ENCODE measurements at regions not wholly inside any gene's neighbourhood (a gene's known extent, or its start where the extent isn't known, plus 50 kb on each side); places are given as distances from the start of the nearest gene placed in this dataset.

DNA sequence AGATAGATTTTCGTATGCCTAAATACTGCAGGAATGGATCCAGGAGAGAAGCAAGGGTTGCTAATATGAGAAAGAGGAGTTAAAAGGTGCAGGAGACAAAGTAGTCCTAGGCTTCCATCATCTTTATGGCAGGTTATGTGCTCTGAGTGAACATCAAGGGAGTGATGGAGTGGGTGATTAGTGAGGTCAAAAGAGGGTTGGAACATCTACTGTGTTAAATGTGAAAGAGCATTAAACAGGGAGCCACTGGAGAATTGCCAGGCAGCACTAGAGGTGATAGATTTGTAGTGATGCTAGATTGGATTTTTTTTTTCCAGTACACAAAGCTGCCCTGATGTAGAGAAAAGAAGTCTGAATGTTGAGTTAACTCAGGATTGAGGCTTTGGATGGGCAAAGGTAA lies 199.3 kb downstream of the NMUR2 start:
- TF ChIP-seq, protein P1, sequence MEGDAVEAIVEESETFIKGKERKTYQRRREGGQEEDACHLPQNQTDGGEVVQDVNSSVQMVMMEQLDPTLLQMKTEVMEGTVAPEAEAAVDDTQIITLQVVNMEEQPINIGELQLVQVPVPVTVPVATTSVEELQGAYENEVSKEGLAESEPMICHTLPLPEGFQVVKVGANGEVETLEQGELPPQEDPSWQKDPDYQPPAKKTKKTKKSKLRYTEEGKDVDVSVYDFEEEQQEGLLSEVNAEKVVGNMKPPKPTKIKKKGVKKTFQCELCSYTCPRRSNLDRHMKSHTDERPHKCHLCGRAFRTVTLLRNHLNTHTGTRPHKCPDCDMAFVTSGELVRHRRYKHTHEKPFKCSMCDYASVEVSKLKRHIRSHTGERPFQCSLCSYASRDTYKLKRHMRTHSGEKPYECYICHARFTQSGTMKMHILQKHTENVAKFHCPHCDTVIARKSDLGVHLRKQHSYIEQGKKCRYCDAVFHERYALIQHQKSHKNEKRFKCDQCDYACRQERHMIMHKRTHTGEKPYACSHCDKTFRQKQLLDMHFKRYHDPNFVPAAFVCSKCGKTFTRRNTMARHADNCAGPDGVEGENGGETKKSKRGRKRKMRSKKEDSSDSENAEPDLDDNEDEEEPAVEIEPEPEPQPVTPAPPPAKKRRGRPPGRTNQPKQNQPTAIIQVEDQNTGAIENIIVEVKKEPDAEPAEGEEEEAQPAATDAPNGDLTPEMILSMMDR (IDR thresholded peaks at IDR 0.05; ENCODE audit: extremely low read depth, insufficient read depth, missing control alignments): no peak
- in situ Hi-C loops (cut with MboI; ENCODE audit: low pct_unique_long_range_greater_than_20kb, low sequenced_read_pairs, unreplicated experiment): no loop called here
- DNase-seq (ENCODE audit: low spot score): no peak

GRCh38 chr5:152202321-152202720 lies 202.8 kb downstream of the NMUR2 start:
- in situ Hi-C loops (cut with MboI; ENCODE audit: low pct_unique_long_range_greater_than_20kb, low sequenced_read_pairs, unreplicated experiment): no loop called here
- no peak for DNase-seq (ENCODE audit: low spot score)
- TF ChIP-seq, protein P1 (IDR thresholded peaks at IDR 0.05; ENCODE audit: extremely low read depth, insufficient read depth, missing control alignments): no peak

DNA sequence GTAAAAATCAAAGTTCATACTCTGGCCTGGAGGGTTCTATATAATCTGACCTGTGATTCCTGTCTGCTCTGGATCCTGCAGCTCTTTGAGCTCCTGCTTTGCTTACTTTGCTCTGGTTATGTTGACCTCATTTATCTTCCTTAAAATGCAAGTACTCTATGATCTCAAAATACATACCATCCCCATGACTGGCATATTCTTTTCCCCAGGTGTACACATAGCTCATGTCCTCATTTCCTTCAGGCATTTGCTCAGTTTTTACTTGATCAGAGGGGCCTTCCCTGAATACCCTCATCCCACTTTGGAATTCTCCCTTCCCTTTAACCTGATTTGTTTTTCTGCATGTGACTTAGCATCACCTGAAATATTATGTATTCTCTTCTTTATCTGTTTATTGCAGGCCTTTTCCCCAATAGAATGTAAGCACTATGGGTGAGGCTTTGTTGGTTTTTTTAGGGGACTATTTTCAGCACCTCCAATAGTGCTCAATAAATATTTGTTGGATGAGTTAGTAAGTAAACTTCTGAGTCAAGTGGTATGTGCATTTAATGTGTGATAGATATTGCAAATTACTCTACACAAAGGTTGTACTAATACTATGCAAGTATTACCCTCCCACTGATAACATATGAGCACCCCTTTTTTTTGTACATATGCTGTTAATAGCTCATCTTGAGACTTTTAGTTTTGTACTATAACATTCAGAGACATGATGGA lies 211.5 kb downstream of the NMUR2 start:
- TF ChIP-seq, protein P1 (IDR thresholded peaks at IDR 0.05; ENCODE audit: extremely low read depth, insufficient read depth, missing control alignments): no peak
- no peak for DNase-seq (ENCODE audit: low spot score)
- in situ Hi-C loops (cut with MboI; ENCODE audit: low pct_unique_long_range_greater_than_20kb, low sequenced_read_pairs, unreplicated experiment): no loop called here

- no peak for DNase-seq (ENCODE audit: low spot score)
- TF ChIP-seq, protein P1 (IDR thresholded peaks at IDR 0.05; ENCODE audit: extremely low read depth, insufficient read depth, missing control alignments): no peak
- in situ Hi-C loops (cut with MboI; ENCODE audit: low pct_unique_long_range_greater_than_20kb, low sequenced_read_pairs, unreplicated experiment): no loop called here
Measured at GRCh38 chr5:152188251-152188650, 216.8 kb downstream of the NMUR2 start.

- no peak for DNase-seq (ENCODE audit: low spot score)
- TF ChIP-seq, protein P1 (IDR thresholded peaks at IDR 0.05; ENCODE audit: extremely low read depth, insufficient read depth, missing control alignments): no peak
- in situ Hi-C loops (cut with MboI; ENCODE audit: low pct_unique_long_range_greater_than_20kb, low sequenced_read_pairs, unreplicated experiment): no loop called here
Measured at GRCh38 chr5:152187668-152188067, 217.4 kb downstream of the NMUR2 start.

GRCh38 chr5:152185547-152186245 lies 219.4 kb downstream of the NMUR2 start:
- no peak for DNase-seq (ENCODE audit: low spot score)
- in situ Hi-C loops (cut with MboI; ENCODE audit: low pct_unique_long_range_greater_than_20kb, low sequenced_read_pairs, unreplicated experiment): no loop called here
- TF ChIP-seq, protein P1 (IDR thresholded peaks at IDR 0.05; ENCODE audit: extremely low read depth, insufficient read depth, missing control alignments): no peak

Data from GM13977 (cell line).